Posterior cingulate gyrus (tissue), 11 donors: ENCODE measurements at regions not wholly inside any gene's neighbourhood (a gene's known extent, or its start where the extent isn't known, plus 50 kb on each side); places are given as distances from the start of the nearest gene placed in this dataset.
"Not testable (repeated sequence)": the region's sequence is repeated elsewhere in the genome, so short reads cannot be mapped to it uniquely, and the experiment has no call there.

Experiments used
- DNase-seq, 10 donors: peaks; one replicate each; pipeline versions ENCODE4 v3.0.0 to v3.0.0-alpha.2; 2020 to 2021; ENCODE audit warnings: mixed read lengths in 3 of 10
- intact Hi-C: fragments of 100-400 bp; cut with DNase I; formaldehyde crosslinking; loops from one replicate; pipeline ENCODE4 v1.15.1; 2023

DNA sequence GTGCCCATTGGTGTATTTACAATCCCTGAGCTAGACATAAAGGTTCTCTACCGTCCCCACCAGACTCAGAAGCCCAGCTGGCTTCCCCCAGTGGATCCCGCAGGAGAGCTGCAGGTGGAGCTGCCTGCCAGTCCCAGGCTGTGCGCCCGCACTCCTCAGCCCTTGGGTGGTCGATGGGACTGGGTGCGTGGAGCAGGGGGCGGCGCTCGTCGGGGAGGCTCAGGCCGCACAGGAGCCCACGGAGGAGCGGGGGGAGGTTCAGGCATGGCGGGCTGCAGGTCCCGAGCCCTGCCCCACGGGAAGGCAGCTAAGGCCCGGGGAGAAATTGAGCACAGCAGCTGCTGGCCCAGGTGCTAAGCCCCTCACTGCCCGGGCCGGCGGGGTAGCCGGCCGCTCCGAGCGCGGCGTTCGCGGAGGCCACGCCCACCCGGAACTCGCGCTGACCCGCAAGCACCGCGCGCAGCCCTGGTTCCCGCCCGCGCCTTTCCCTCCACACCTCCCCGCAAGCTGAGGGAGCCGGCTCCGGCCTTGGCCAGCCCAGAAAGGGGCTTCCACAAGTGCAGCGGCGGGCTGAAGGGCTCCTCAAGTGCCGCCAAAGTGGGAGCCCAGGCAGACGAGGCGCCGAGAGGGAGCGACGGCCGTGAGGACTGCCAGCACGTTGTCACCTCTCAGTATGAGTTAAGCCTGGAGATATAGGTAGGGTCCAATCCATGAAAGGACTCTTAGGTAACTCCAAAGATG, 136.7 kb downstream of the HAO1 start:
- DNase-seq, intact Hi-C loops: not testable (repeated sequence)

DNA sequence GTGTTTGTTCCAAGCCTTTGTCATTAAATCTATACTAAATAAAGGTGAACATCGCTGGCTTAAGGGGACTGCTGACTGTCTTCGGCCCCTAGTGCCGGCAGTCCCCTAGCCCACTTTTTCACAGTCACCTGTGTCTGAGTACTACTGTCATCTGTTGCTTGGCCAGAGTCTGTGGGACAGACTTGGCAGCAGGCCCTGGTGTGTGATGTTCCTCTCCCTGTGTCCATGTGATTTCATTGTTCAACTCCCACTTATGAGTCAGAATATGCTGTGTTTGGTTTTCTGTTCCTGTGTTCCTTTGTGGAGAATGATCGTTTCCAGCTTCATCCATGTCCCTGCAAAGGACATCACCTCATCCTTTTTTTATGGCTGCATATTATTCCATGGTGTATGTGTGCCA, 133.4 kb downstream of the HAO1 start:
- intact Hi-C loops, result no loop called here
- DNase-seq, result no peak

DNA sequence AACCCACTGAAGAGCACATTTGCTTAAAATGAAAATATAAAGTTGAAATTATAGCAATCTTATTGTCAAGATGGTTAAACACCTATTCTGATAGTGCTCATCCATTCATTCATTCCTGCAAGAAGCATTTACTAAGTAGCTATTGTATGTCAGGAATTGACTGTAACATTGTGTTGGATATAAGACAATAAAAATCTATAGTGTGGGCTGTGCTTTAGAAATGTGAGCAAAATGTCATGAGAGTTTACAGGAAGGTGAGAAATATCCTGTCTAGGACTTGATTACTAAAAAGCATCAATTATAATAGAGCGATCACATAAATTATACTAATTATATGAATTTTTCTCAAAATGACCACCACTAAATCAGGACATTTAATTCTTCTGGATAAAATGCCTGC, 123.0 kb downstream of the HAO1 start:
- intact Hi-C loops, result no loop called here
- no peak for DNase-seq

DNA sequence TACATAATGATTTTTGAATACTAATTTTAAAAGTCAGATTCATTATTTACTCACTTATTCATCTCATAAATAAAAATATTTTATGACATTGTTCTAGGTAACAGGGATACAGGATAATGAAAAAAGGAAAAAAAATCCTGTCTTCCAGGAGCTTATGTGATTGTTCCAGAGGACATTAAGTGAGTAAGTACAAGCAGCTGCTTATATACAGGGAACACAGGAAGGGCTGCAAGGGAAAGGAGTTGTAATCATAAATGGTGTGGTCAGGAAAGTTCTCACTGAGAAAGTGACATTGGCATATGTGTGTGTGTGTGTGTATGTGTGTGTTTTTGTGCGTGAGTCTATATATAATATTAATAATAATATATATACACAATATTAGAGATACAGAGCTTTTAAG, 121.8 kb downstream of the HAO1 start:
- DNase-seq, result no peak
- intact Hi-C loops, result no loop called here

DNA sequence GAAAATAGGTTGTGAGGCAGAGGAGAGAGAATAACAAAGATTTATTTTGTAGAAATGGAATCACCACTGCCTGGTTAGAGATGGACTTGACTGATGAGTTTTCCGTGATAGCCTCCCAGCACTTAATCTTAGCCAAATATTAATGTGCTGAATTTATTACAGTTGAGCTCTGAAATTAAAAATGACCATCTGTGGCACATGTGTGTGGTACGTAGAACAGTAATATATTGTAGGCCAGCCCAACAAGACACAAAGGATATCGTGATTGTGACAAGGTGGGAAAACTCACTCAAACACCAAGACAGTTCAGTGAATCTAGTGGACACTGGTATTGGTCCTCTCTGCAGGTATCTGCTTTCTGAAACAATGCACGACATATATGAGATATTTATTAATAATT, 119.4 kb downstream of the HAO1 start:
- intact Hi-C loops, result no loop called here
- no peak for DNase-seq

DNA sequence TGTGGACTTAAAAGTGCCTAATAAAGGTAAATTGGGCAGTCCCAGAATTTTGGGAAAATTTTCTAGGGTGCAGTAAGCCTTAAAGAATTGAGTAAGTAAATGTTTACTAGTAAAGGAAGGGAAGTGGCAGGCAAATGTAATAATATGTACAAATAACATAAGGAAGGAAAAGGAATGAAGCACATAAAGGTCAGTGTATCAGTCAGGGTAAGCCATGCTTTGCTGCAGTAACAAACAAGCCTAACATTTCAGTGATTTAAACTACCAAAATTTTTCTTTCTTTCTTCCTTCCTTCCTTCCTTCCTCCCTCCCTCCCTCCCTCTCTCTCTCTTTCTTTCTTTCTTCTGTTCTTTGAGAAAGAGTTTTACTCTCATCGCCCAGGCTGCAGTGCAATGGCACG, 117.5 kb downstream of the HAO1 start:
- intact Hi-C loops, result no loop called here
- DNase-seq, result no peak

DNA sequence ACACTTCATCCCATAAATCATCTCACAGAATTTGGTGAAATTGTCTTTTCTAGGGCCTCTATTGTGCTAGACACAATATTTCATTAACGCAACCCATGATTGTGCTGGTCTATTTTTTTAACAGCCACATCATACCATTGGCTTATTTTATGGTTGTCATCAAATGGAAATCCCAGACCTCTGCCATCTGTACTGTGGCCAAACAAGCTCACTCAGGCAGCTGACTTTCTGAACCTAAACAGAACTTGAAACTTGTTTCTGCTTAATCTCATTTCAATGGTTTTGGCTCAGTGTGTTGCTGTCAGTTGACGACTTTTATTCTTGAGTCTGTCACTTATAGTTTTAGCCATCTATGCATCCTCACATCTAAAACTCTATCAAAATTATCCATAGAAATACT, 111.8 kb downstream of the HAO1 start:
- DNase-seq, result no peak
- intact Hi-C loops, result no loop called here

DNA sequence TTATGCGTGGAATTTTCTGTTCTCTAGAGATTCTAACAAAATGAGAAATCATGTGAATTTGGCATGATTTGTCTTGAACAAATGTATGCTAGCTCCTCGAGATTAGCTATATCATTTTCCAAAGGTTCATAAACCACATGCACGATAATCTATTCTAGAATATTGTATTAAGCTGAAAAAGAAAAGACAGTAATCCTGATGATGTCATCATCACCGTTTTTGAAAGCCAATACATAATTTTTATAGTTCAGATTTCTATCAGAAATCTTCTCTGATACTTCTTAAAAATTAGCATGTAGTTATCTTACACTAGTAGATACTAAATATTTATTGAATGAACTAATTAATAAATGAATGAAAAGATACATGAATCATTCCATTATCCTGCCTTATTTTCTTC, 111.2 kb downstream of the HAO1 start:
- intact Hi-C loops, result no loop called here
- no peak for DNase-seq

DNA sequence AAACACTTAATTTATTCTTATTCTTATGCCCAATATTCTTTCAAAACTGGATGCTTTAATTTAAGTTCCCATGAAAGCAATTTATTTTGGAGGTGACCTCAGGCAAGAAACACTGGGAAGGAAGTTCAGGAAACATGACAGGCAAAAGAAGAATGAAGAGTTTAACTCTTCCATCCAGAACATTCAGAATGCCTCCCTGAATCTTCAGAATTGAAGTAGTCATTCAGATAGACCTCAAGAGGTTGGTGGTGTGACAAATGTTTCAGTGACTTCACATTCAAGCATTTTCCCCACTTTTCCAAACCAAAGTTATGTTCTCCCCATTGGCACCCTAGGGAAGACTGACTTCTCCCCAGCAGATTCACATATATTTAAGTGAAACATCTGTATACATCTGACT, 110.5 kb downstream of the HAO1 start:
- no peak for DNase-seq
- intact Hi-C loops, result no loop called here
